Liver (tissue), 8 donors: ENCODE measurements at regions not wholly inside any gene's neighbourhood (a gene's known extent, or its start where the extent isn't known, plus 50 kb on each side); places are given as distances from the start of the nearest gene placed in this dataset.

Source experiments
- DNase-seq: peaks from one replicate; pipeline ENCODE4 v3.0.0-alpha.2; 2017; ENCODE audit warnings: low spot score
- H3K27ac ChIP-seq, 2 donors: one replicate each; pipeline ENCODE4 v1.7.0; 2013; ENCODE audit warnings: inconsistent platforms in 2 of 2, low read length in 2 of 2, control low read depth in 1 of 2, low read depth in 1 of 2, mild to moderate bottlenecking in 1 of 2
- H3K27me3 ChIP-seq, 4 donors: one replicate each; pipeline versions ENCODE4 v1.6.1 to v1.7.0; 2013; ENCODE audit warnings: low read length in 3 of 4, inconsistent platforms in 1 of 4, mild to moderate bottlenecking in 1 of 4, moderate library complexity in 1 of 4; ENCODE audit not compliant: control insufficient read depth in 4 of 4, insufficient read depth in 4 of 4
- H3K36me3 ChIP-seq, 4 donors: one replicate each; pipeline versions ENCODE4 v1.6.1 to v1.7.0; 2013; ENCODE audit warnings: low read length in 3 of 4, mild to moderate bottlenecking in 3 of 4, low read depth in 1 of 4, moderate library complexity in 1 of 4; ENCODE audit not compliant: control insufficient read depth in 4 of 4, insufficient read depth in 3 of 4
- H3K4me1 ChIP-seq, 4 donors: one replicate each; pipeline versions ENCODE4 v1.6.1 to v1.7.0; 2013; ENCODE audit warnings: low read length in 3 of 4, mild to moderate bottlenecking in 3 of 4, moderate library complexity in 1 of 4; ENCODE audit not compliant: control insufficient read depth in 4 of 4, insufficient read depth in 4 of 4
- H3K4me3 ChIP-seq, 3 donors: one replicate each; pipeline versions ENCODE4 v1.6.1 to v1.7.0; 2013; ENCODE audit warnings: low read length in 3 of 3, control low read depth in 1 of 3, low read depth in 1 of 3, mild to moderate bottlenecking in 1 of 3
- H3K9ac ChIP-seq, 2 donors: one replicate each; pipeline ENCODE4 v1.7.0; 2013; ENCODE audit warnings: low read length in 2 of 2, mild to moderate bottlenecking in 2 of 2, moderate library complexity in 2 of 2, control low read depth in 1 of 2, low read depth in 1 of 2
- H3K9me3 ChIP-seq, 4 donors: one replicate each; pipeline versions ENCODE4 v1.6.1 to v1.7.0; 2013; ENCODE audit warnings: low read length in 3 of 4; ENCODE audit not compliant: control insufficient read depth in 4 of 4
- ATF3 ChIP-seq: IDR thresholded peaks from 2 replicates; pipeline ENCODE4 v1.6.1; 2016; ENCODE audit warnings: antibody characterized with exemption
- CTCF ChIP-seq: fragments of 150-350 bp; IDR thresholded peaks from 2 replicates; pipeline ENCODE4 v1.5.1; 2017; ENCODE audit warnings: improper control_type of control experiment, low read depth, low read length; ENCODE audit not compliant: missing input control
- EGR1 ChIP-seq, 2 donors: IDR thresholded peaks; 2 replicates each; pipeline ENCODE4 v1.6.1; 2016 to 2018; ENCODE audit warnings: antibody characterized with exemption in 2 of 2, low read depth in 2 of 2
- FOXA1 ChIP-seq: IDR thresholded peaks from 2 replicates; pipeline ENCODE4 v1.6.1; 2016; ENCODE audit warnings: antibody characterized with exemption
- FOXA2 ChIP-seq: IDR thresholded peaks from 2 replicates; pipeline ENCODE4 v1.6.1; 2016; ENCODE audit warnings: antibody characterized with exemption
- GABPA ChIP-seq, 2 donors: IDR thresholded peaks in 1 of 2; conservative IDR thresholded peaks in 1 of 2; 2 replicates each; pipeline ENCODE4 v1.6.1; 2016; ENCODE audit warnings: antibody characterized with exemption in 2 of 2, mild to moderate bottlenecking in 1 of 2, moderate library complexity in 1 of 2
- HNF4A ChIP-seq, 2 donors: conservative IDR thresholded peaks; 2 replicates each; pipeline ENCODE4 v1.6.1; 2016; ENCODE audit warnings: antibody characterized with exemption in 2 of 2, mild to moderate bottlenecking in 2 of 2
- HNF4G ChIP-seq: IDR thresholded peaks from 2 replicates; pipeline ENCODE4 v1.6.1; 2016; ENCODE audit warnings: antibody characterized with exemption
- JUND ChIP-seq, 2 donors: IDR thresholded peaks; 2 replicates each; pipeline ENCODE4 v1.6.1; 2016; ENCODE audit warnings: antibody characterized with exemption in 2 of 2
- NR2F2 ChIP-seq: IDR thresholded peaks from 2 replicates; pipeline ENCODE4 v1.6.1; 2016; ENCODE audit warnings: antibody characterized with exemption
- RAD21 ChIP-seq, 2 donors: IDR thresholded peaks; 2 replicates each; pipeline ENCODE4 v1.6.1; 2016; ENCODE audit warnings: antibody characterized with exemption in 2 of 2, mild to moderate bottlenecking in 2 of 2
- REST ChIP-seq: IDR thresholded peaks from 2 replicates; pipeline ENCODE4 v1.6.1; 2016; ENCODE audit warnings: antibody characterized with exemption, mild to moderate bottlenecking
- RXRA ChIP-seq, 2 donors: IDR thresholded peaks; 2 replicates each; pipeline ENCODE4 v1.6.1; 2017 to 2018; ENCODE audit warnings: antibody characterized with exemption in 2 of 2, mild to moderate bottlenecking in 1 of 2
- SP1 ChIP-seq: IDR thresholded peaks from 2 replicates; pipeline ENCODE4 v1.6.1; 2018; ENCODE audit warnings: antibody characterized with exemption, mild to moderate bottlenecking
- TAF1 ChIP-seq: conservative IDR thresholded peaks from 2 replicates; pipeline ENCODE4 v1.6.1; 2016; ENCODE audit warnings: antibody characterized with exemption, mild to moderate bottlenecking
- YY1 ChIP-seq: IDR thresholded peaks from 2 replicates; pipeline ENCODE4 v1.6.1; 2016; ENCODE audit warnings: antibody characterized with exemption, mild to moderate bottlenecking
- ZBTB33 ChIP-seq: IDR thresholded peaks from 2 replicates; pipeline ENCODE4 v1.6.1; 2016; ENCODE audit warnings: antibody characterized with exemption
- WGBS: extraction: QIAGEN DNeasy Blood & Tissue Kit; methylation state at CpG from one replicate; pipeline ENCODE4 v1.1.7; 2013; 5-methylcytosine and 5-hydroxymethylcytosine counted together
- donor health status: healthy.
- donor health status: healthy.
- donor health status: healthy.
- donor health status: healthy.
- donor health status: healthy.

- no peak for TF ChIP-seq RAD21 (IDR thresholded peaks at IDR 0.05)
Observed at GRCh38 chr12:126905752-126906151, 1361.2 kb upstream of the TMEM132C start (continued).

GRCh38 chr12:126907900-126908764, 1358.8 kb upstream of the TMEM132C start:
- Histone ChIP-seq H3K36me3 (no peaks in the 10 kb centered on the region), H3K4me3 (no peak overlapping the region), H3K9ac (no peak overlapping the region), H3K9me3 (no peaks in the 10 kb centered on the region), H3K4me1 (no peaks in the 10 kb centered on the region), H3K27me3 (peaks cover 0 to 4% (median 0%) of the 10 kb centered on the region in 4 donors), H3K27ac (no peak overlapping the region)
- 70% methylated on average over 6 of the region's 6 CpGs for WGBS
- peak; percentile 41 for DNase-seq
- no peak for TF ChIP-seq EGR1 (IDR thresholded peaks at IDR 0.05; ENCODE audit: low read depth in 2 of 2)
- no peak for TF ChIP-seq HNF4A (conservative IDR thresholded peaks at IDR 0.05)
- TF ChIP-seq FOXA2 = no peak
- no peak for TF ChIP-seq NR2F2
- TF ChIP-seq HNF4G = no peak
- TF ChIP-seq JUND (IDR thresholded peaks at IDR 0.05) = no peak
- no peak for TF ChIP-seq RXRA (IDR thresholded peaks at IDR 0.05)
- TF ChIP-seq GABPA (IDR thresholded peaks at IDR 0.05 in 1 of 2, conservative IDR thresholded peaks at IDR 0.05 in 1 of 2) = no peak
- no peak for TF ChIP-seq RAD21 (IDR thresholded peaks at IDR 0.05)
- no peak for TF ChIP-seq YY1
- TF ChIP-seq REST = no peak
- TF ChIP-seq ATF3 = no peak
- no peak for TF ChIP-seq ZBTB33
- TF ChIP-seq CTCF = no peak
- no peak for TF ChIP-seq TAF1
- no peak for TF ChIP-seq SP1
- TF ChIP-seq FOXA1 = no peak
